ENCODE measurements at regions not wholly inside any gene's neighbourhood (a gene's known extent, or its start where the extent isn't known, plus 50 kb on each side); places are given as distances from the start of the nearest gene placed in this dataset.

DNA sequence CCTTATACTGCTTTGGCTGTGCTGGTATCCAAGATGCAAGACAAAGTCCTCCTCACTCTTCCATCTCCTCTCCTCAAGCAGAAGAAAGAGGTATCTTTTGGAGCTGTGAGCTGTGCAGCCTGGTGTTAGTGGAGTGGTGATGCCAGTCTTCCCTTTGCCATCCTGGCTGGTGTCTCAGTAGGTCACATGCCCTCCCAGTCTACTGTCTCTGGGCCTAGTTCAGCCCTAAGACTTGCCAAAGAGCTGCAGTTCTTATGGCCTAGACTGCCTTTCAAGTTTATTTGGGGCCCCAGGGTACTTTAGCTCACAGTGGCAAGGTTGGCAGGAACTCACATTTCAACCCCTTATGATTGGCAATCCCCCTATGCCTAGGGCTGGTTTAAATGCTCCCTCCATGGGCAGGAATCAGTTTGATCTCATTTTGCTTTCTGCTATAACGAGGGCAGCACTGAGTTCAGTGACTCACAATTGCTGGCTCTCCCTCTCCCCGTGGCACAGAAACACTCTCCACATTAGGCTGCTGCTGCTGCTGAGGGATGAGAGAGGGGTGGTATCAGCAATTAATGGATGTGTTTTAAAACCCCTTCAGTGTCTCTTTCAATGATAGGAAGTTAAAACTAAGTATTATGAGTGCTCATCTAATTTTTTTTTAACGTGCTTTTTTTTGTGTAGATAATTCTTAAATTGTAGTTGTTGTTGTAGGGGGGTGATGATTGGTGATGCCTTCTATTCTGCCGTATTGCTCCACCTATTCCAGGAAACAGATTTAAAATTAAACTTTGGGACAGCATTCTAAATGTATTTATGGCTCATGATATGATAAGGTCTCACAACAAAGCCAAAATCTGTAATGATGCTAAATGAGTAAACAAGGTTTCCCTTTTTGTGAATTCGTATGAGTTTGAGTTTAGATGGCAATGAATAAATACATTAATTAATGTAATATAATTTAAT is 1295.0 kb downstream of the JRKL start:
- no peak for TF ChIP-seq SP1 (IDR thresholded peaks at IDR 0.05; ENCODE audit: low read depth, low read length)
- TF ChIP-seq, protein P1, sequence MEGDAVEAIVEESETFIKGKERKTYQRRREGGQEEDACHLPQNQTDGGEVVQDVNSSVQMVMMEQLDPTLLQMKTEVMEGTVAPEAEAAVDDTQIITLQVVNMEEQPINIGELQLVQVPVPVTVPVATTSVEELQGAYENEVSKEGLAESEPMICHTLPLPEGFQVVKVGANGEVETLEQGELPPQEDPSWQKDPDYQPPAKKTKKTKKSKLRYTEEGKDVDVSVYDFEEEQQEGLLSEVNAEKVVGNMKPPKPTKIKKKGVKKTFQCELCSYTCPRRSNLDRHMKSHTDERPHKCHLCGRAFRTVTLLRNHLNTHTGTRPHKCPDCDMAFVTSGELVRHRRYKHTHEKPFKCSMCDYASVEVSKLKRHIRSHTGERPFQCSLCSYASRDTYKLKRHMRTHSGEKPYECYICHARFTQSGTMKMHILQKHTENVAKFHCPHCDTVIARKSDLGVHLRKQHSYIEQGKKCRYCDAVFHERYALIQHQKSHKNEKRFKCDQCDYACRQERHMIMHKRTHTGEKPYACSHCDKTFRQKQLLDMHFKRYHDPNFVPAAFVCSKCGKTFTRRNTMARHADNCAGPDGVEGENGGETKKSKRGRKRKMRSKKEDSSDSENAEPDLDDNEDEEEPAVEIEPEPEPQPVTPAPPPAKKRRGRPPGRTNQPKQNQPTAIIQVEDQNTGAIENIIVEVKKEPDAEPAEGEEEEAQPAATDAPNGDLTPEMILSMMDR (IDR thresholded peaks at IDR 0.05 in 2 of 3, conservative IDR thresholded peaks at IDR 0.05 in 1 of 3; ENCODE audit: control insufficient read depth in 2 of 3, extremely low read depth in 1 of 3, insufficient read depth in 1 of 3, low read depth in 3 of 3, low read length in 3 of 3), result no peak
- TF ChIP-seq GABPA (IDR thresholded peaks at IDR 0.05; ENCODE audit: low read depth), result no peak

All from GM12878 (cell line).